22Rv1 (cell line): ENCODE measurements at regions not wholly inside any gene's neighbourhood (a gene's known extent, or its start where the extent isn't known, plus 50 kb on each side); places are given as distances from the start of the nearest gene placed in this dataset.
"Not testable (repeated sequence)": the region's sequence is repeated elsewhere in the genome, so short reads cannot be mapped to it uniquely, and the experiment has no call there.

Experiments used
- CTCF ChIP-seq: fragments of 450-650 bp; IDR thresholded peaks from 2 replicates; pipeline ENCODE4 v1.5.1; 2017; ENCODE audit warnings: mild to moderate bottlenecking
- ZFX ChIP-seq: fragments of 450-650 bp; IDR thresholded peaks from 2 replicates; pipeline ENCODE4 v1.6.1; 2017; ENCODE audit warnings: antibody characterized with exemption, borderline replicate concordance

- not testable (repeated sequence) for TF ChIP-seq CTCF, ZFX
These were observed 1267.9 kb upstream of the ZEB2 start for GRCh38 chr2:145787597-145788361.
